ENCODE measurements at regions not wholly inside any gene's neighbourhood (a gene's known extent, or its start where the extent isn't known, plus 50 kb on each side); places are given as distances from the start of the nearest gene placed in this dataset.

DNA sequence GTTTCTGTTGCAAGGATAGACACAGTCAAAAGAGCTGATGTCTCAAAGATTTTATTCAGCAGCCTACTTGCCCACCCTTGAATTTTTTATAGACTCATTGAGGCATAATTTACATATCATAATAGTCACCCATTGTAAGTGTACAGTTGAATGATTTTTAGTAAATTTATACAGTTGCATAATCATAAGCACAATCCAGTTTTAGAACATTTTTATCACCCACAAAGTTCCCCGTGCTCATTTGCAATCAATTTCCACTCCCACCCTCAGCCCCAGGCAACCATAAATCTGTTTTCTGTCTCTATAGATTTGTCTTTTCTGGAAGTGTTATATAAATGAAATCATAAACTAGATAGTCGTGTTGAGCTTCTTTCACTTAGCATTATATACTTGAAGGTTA lies 517.7 kb downstream of the TLE1 start:
- TF ChIP-seq, protein P1, sequence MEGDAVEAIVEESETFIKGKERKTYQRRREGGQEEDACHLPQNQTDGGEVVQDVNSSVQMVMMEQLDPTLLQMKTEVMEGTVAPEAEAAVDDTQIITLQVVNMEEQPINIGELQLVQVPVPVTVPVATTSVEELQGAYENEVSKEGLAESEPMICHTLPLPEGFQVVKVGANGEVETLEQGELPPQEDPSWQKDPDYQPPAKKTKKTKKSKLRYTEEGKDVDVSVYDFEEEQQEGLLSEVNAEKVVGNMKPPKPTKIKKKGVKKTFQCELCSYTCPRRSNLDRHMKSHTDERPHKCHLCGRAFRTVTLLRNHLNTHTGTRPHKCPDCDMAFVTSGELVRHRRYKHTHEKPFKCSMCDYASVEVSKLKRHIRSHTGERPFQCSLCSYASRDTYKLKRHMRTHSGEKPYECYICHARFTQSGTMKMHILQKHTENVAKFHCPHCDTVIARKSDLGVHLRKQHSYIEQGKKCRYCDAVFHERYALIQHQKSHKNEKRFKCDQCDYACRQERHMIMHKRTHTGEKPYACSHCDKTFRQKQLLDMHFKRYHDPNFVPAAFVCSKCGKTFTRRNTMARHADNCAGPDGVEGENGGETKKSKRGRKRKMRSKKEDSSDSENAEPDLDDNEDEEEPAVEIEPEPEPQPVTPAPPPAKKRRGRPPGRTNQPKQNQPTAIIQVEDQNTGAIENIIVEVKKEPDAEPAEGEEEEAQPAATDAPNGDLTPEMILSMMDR (IDR thresholded peaks at IDR 0.05), result no peak
- Mint-ChIP-seq H3K27ac (ENCODE audit: unreplicated experiment) (no peak overlapping the region), H3K27me3 (ENCODE audit: low read depth) (no peaks in the 10 kb centered on the region), H3K36me3 (ENCODE audit: low read depth) (peaks cover 3% of the 10 kb centered on the region), H3K9me3 (ENCODE audit: low read depth) (peaks cover 26% of the 10 kb centered on the region), H3K4me3 (ENCODE audit: unreplicated experiment) (no peak overlapping the region), H3K4me1 (ENCODE audit: low read depth) (no peaks in the 10 kb centered on the region)
- no peak for DNase-seq (ENCODE audit: low spot score)

DNA sequence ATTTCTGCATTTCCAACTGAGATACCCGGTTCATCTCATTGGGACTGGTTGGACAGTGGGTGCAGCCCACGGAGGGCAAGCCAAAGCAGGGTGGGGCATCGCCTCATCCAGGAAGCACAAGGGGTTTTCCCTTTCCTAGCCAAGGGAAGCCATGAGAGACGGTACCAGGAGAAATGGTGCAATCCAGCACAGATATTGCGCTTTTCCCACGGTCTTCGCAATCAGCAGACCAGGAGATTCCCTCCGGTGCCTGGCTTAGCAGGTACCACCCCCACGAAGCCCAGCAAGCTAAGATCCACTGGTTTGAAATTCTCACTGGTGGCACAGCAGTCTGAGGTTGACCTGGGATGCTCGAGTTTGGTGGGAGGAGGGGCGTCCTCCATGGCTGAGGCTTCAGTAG lies 527.0 kb downstream of the TLE1 start:
- Mint-ChIP-seq H3K27me3 (ENCODE audit: low read depth) (peaks cover 9% of the 10 kb centered on the region), H3K4me3 (ENCODE audit: unreplicated experiment) (no peak overlapping the region), H3K4me1 (ENCODE audit: low read depth) (no peaks in the 10 kb centered on the region), H3K27ac (ENCODE audit: unreplicated experiment) (no peak overlapping the region), H3K36me3 (ENCODE audit: low read depth) (peaks cover 7% of the 10 kb centered on the region), H3K9me3 (ENCODE audit: low read depth) (peaks cover 20% of the 10 kb centered on the region)
- TF ChIP-seq, protein P1 (IDR thresholded peaks at IDR 0.05), result no peak
- no peak for DNase-seq (ENCODE audit: low spot score)

DNA sequence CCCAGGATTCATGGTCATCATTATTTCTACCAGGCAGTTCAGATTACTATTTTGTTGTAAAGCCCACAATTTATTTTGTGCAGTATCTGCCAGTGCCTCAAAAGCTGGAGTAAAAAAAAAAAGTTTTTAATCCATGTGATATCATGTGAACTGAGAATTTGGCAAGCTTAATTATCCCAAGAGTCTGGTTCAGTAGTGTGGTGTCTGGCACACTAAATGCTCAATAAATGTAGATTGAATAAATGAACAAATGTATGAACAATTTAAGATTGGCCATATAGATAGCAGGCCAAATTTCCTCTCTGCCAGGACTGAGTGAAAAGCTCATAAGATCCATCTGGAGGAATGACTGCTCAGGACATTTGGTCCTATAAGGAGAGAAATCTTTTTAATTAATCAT lies 533.0 kb downstream of the TLE1 start:
- Mint-ChIP-seq H3K4me1 (ENCODE audit: low read depth) (no peaks in the 10 kb centered on the region), H3K4me3 (ENCODE audit: unreplicated experiment) (no peak overlapping the region), H3K27ac (ENCODE audit: unreplicated experiment) (no peak overlapping the region), H3K9me3 (ENCODE audit: low read depth) (no peaks in the 10 kb centered on the region), H3K36me3 (ENCODE audit: low read depth) (peaks cover 2% of the 10 kb centered on the region), H3K27me3 (ENCODE audit: low read depth) (peaks cover 4% of the 10 kb centered on the region)
- no peak for DNase-seq (ENCODE audit: low spot score)
- TF ChIP-seq, protein P1 (IDR thresholded peaks at IDR 0.05), result no peak

DNA sequence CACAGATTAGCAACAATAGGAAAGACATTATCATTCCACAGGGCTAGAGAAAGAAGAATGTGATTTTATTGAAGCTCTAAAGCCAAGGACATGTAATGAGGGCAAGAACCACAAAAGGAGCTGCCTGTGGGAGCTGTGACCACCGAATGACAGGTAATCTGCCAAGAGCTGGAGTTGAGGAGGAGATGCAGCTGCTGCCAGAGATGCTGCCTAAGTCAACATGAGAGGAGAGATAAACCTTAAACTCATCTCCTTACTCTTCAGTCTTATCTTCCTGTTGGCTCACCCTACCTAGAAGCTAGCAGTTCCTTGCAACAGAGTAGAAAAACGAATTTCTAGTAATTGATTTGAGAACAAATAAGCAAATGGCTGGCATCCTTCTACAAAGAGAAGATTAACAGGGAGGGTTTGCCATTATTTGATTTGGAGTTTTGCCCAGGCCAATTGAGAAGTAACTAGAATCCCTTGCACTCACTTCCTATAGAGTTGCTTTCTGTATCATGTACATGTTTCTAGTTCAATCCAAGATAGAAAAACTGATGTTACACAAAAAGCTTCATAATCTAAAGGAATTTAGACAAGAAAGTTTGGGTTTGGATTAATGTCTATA lies 539.2 kb downstream of the TLE1 start:
- TF ChIP-seq, protein P1 (IDR thresholded peaks at IDR 0.05), result no peak
- no peaks in the 10 kb centered on the region for H3K27me3 Mint-ChIP-seq (ENCODE audit: low read depth)
- peaks cover 3% of the 10 kb centered on the region for H3K36me3 Mint-ChIP-seq (ENCODE audit: low read depth)
- no peak overlapping the region for H3K4me3 Mint-ChIP-seq (ENCODE audit: unreplicated experiment)
- DNase-seq (ENCODE audit: low spot score), result no peak
- no peak overlapping the region for H3K27ac Mint-ChIP-seq (ENCODE audit: unreplicated experiment)
- H3K4me1 Mint-ChIP-seq (ENCODE audit: low read depth), result peaks cover 11% of the 10 kb centered on the region
- H3K9me3 Mint-ChIP-seq (ENCODE audit: low read depth), result peaks cover 14% of the 10 kb centered on the region

DNA sequence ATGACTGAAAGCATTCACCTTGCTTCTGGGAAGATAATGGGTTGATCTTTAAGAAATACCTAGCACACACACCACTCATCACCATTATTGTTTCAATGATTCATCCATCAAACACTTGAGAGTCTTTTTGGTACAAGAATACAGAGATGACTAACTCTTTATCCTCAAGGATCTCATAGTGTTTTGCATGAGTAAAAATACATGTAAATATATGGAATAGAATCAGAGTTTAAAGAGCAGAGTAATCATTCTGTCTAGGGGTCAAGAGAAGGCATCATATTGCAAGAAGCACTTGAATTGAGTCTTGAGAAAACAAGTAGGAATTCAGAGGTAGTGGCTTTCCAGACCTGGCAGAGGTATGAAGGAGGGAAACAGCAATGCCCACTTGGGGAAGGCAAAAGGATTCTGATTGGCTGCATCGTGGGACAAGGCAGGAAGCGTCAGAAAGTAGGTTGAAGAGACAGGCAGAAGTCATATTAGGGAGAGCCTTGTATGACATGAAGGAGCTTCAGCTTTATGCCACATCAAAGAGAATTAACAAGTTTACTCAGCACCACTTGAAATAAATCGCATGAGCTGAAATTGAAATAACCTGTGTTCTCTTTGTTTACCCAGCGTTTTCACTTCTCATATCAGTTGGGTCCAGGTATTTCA lies 542.5 kb downstream of the TLE1 start:
- TF ChIP-seq, protein P1 (IDR thresholded peaks at IDR 0.05), result no peak
- H3K27ac Mint-ChIP-seq (ENCODE audit: unreplicated experiment), result no peak overlapping the region
- DNase-seq (ENCODE audit: low spot score), result no peak
- peaks cover 14% of the 10 kb centered on the region for H3K9me3 Mint-ChIP-seq (ENCODE audit: low read depth)
- H3K4me3 Mint-ChIP-seq (ENCODE audit: unreplicated experiment), result no peak overlapping the region
- no peaks in the 10 kb centered on the region for H3K27me3 Mint-ChIP-seq (ENCODE audit: low read depth)
- H3K4me1 Mint-ChIP-seq (ENCODE audit: low read depth), result peaks cover 11% of the 10 kb centered on the region
- peaks cover 1% of the 10 kb centered on the region for H3K36me3 Mint-ChIP-seq (ENCODE audit: low read depth)

Measured in chondrocyte (in vitro differentiated cells).